ENCODE measurements at regions not wholly inside any gene's neighbourhood (a gene's known extent, or its start where the extent isn't known, plus 50 kb on each side); places are given as distances from the start of the nearest gene placed in this dataset.

DNA sequence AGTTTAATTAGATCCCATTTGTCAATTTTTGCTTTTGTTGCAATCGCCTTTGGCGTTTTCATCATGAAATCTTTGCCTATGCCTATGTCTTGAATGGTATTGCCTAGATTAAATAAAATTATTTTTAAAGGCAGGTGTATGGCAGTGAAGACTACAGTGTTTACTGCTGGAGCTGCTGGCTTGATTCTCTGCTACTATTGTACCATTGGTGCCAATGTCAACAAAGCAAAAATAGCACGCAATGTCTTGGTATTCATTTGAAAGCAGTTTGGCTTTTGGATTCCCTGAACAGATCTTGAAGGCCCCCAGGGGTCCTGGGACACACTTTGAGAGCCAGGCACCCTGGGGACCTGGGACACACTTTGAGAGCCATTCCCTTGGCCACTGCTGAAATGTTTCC is 125.4 kb upstream of the ACKR3 start:
- ATAC-seq: no peak
- Histone ChIP-seq H3K4me3 (no peak overlapping the region), H3K27ac (ENCODE audit: control insufficient read depth, insufficient read depth) (no peak overlapping the region), H3K79me2 (ENCODE audit: control insufficient read depth, insufficient read depth, low read length) (no peaks in the 10 kb centered on the region), H2AFZ (ENCODE audit: control insufficient read depth, low read depth, low read length) (no peak overlapping the region), H3K4me1 (ENCODE audit: control insufficient read depth, insufficient read depth, low read length) (no peaks in the 10 kb centered on the region), H3K27me3 (replicated peaks in 1 of 2; ENCODE audit: control insufficient read depth in 2 of 2, insufficient read depth in 2 of 2, low read length in 1 of 2) (peaks cover 0 to 2% of the 10 kb centered on the region in 2 experiments; a peak in 2 of 4 replicates), H3K9ac (ENCODE audit: control insufficient read depth, insufficient read depth, low read length) (no peak overlapping the region), H3K4me2 (ENCODE audit: control insufficient read depth, insufficient read depth) (no peak overlapping the region), H4K20me1 (ENCODE audit: control insufficient read depth, insufficient read depth) (no peaks in the 10 kb centered on the region), H3K9me3 (replicated peaks; ENCODE audit: control insufficient read depth, insufficient read depth, low read length) (no peaks in the 10 kb centered on the region), H3K36me3 (ENCODE audit: control insufficient read depth in 2 of 2, insufficient read depth in 2 of 2, low read length in 1 of 2) (no peaks in the 10 kb centered on the region)
- no peak for DNase-seq (ENCODE audit: low read depth, low spot score)
- BruUV-seq (replicated peaks): no TSS peak
- 72% methylated on average over 3 of the region's 3 CpGs for WGBS (ENCODE audit: insufficient coverage, insufficient replicate concordance, low lambda C conversion rate, missing lambda C conversion rate)
- ChIA-PET CTCF (interaction anchor here (0.7 kb wide), 1 partner anchor 10 kb away, joined by 3 read pairs; no protein-coding TSS in a partner anchor), POLR2A (no interaction called here), RAD21 (ENCODE audit: unreplicated experiment) (no interaction called here), SMC1A (ENCODE audit: uncharacterized antibody, unreplicated experiment) (no interaction called here)
- FAIRE-seq: no peak
- intact Hi-C loops (cut with micrococcal nuclease; ENCODE audit: unreplicated experiment) (no loop called here), in situ Hi-C loops (cut with MboI) (no loop called here)
- no peak for TF ChIP-seq IKZF2 (IDR thresholded peaks at IDR 0.05)
- no peak for TF ChIP-seq KLF5 (IDR thresholded peaks at IDR 0.05; ENCODE audit: partially characterized antibody)
- TF ChIP-seq MXI1 (IDR thresholded peaks at IDR 0.05; ENCODE audit: low read depth, low read length): no peak
- TF ChIP-seq ZNF217 (IDR thresholded peaks at IDR 0.05): no peak

DNA sequence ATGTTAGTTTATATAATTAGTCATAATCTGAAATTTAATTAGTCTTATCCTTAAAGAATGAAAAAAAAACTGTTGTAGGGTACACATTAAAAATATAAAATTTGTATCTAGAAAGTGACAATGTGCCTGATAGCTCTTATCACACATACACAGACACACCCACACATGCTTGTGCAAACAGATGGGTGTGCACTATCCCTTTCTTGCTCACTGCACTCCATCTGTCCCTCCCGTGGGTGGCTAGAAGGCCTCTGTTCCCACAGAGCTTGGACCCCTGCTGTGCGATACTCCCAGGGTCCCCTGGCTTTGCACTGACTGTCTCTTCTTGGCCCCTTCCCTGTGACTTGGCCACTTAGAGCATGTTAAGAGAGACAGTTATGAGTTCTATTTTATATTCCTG is 123.9 kb upstream of the ACKR3 start:
- Histone ChIP-seq H3K79me2 (ENCODE audit: control insufficient read depth, insufficient read depth, low read length) (no peaks in the 10 kb centered on the region), H3K4me3 (no peak overlapping the region), H3K9ac (ENCODE audit: control insufficient read depth, insufficient read depth, low read length) (no peak overlapping the region), H3K9me3 (replicated peaks; ENCODE audit: control insufficient read depth, insufficient read depth, low read length) (no peaks in the 10 kb centered on the region), H3K4me2 (ENCODE audit: control insufficient read depth, insufficient read depth) (no peak overlapping the region), H3K4me1 (ENCODE audit: control insufficient read depth, insufficient read depth, low read length) (no peaks in the 10 kb centered on the region), H3K27me3 (replicated peaks in 1 of 2; ENCODE audit: control insufficient read depth in 2 of 2, insufficient read depth in 2 of 2, low read length in 1 of 2) (peaks cover 0 to 2% of the 10 kb centered on the region in 2 experiments; a peak in 2 of 4 replicates), H3K36me3 (ENCODE audit: control insufficient read depth in 2 of 2, insufficient read depth in 2 of 2, low read length in 1 of 2) (no peaks in the 10 kb centered on the region), H3K27ac (ENCODE audit: control insufficient read depth, insufficient read depth) (no peak overlapping the region), H2AFZ (ENCODE audit: control insufficient read depth, low read depth, low read length) (no peak overlapping the region), H4K20me1 (ENCODE audit: control insufficient read depth, insufficient read depth) (no peaks in the 10 kb centered on the region)
- in situ Hi-C loops (cut with MboI): no loop called here
- DNase-seq (ENCODE audit: low read depth, low spot score) (no peak), FAIRE-seq (no peak), ATAC-seq (no peak)
- ChIA-PET POLR2A (no interaction called here), SMC1A (ENCODE audit: uncharacterized antibody, unreplicated experiment) (no interaction called here), CTCF (no interaction called here), RAD21 (ENCODE audit: unreplicated experiment) (no interaction called here)
- 44% methylated on average over 2 of the region's 2 CpGs for WGBS (ENCODE audit: insufficient coverage, insufficient replicate concordance, low lambda C conversion rate, missing lambda C conversion rate)
- TF ChIP-seq KLF5 (IDR thresholded peaks at IDR 0.05; ENCODE audit: partially characterized antibody): no peak
- TF ChIP-seq STAT1 (conservative IDR thresholded peaks at IDR 0.05): no peak
- TF ChIP-seq POLR2AphosphoS2 (IDR thresholded peaks at IDR 0.05; ENCODE audit: low read depth, low read length): no peak
- no peak for TF ChIP-seq SPI1 (IDR thresholded peaks at IDR 0.05; ENCODE audit: borderline replicate concordance, insufficient read depth, low read depth, low read length)
- no peak for TF ChIP-seq NBN (IDR thresholded peaks at IDR 0.05)
- TF ChIP-seq HDAC6 (IDR thresholded peaks at IDR 0.05; ENCODE audit: unreplicated experiment): no peak
- no peak for TF ChIP-seq JUNB (IDR thresholded peaks at IDR 0.05)
- intact Hi-C loops (cut with micrococcal nuclease; ENCODE audit: unreplicated experiment): no loop called here
- no TSS peak for BruUV-seq (replicated peaks)
